ENCODE measurements at regions not wholly inside any gene's neighbourhood (a gene's known extent, or its start where the extent isn't known, plus 50 kb on each side); places are given as distances from the start of the nearest gene placed in this dataset.
"Not testable (repeated sequence)": the region's sequence is repeated elsewhere in the genome, so short reads cannot be mapped to it uniquely, and the experiment has no call there.

- no peak for DNase-seq (ENCODE audit: low read depth in 2 of 2, low spot score in 1 of 2)
Observed at GRCh38 chr6:119442776-119443184, 93.2 kb upstream of the MAN1A1 start.

- DNase-seq (ENCODE audit: low read depth in 2 of 2, low spot score in 1 of 2) = no peak
Observed at GRCh38 chr6:119440953-119441352, 91.4 kb upstream of the MAN1A1 start.

- DNase-seq (ENCODE audit: low read depth in 2 of 2, low spot score in 1 of 2) = no peak
Observed at GRCh38 chr6:119436583-119436982, 87.0 kb upstream of the MAN1A1 start.

GRCh38 chr6:119431799-119432198 is 82.2 kb upstream of the MAN1A1 start:
- DNase-seq (ENCODE audit: low read depth in 2 of 2, low spot score in 1 of 2) = no peak

GRCh38 chr6:119430805-119431204 is 81.2 kb upstream of the MAN1A1 start:
- no peak for DNase-seq (ENCODE audit: low read depth in 2 of 2, low spot score in 1 of 2)

DNA sequence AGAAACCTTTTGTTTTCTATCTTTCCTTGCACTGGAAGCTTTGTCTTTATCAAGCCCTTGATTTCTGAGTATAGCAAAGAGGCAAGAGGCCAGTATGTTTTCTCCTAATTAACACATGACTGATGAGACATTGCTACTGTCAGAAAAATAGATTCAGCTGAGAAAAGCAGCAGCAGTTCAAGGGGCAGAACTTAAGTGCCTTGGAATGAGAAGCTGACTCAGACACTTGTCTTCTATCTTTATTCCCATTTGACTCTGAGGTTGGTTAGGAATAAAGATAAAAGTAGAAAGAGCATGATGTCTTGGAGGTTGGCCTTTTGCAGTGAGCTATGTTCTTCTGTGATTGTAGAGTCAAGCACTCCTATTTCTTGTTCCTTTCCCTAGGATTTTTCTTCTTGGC is 79.1 kb upstream of the MAN1A1 start:
- no peak for DNase-seq (ENCODE audit: low read depth in 2 of 2, low spot score in 1 of 2)

DNA sequence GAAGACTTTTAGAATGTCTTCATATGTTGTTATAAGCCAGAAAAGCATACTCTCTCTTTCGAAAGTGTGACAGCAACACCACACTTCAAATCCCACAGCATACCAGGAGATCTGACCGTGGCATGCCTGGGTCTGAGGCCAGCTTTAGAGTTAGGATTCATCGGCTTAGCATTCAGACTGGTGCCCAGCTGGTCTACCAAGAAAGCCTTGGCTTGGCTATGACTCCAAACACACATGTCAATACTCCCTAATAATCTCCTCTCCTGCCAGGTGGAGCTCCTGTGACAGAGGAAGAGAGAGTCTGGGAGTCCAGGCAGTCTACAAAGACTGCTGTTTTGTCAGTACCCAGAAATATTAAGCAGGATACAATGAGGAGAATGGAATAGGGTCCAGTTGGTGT is 77.1 kb upstream of the MAN1A1 start:
- DNase-seq (ENCODE audit: low read depth in 2 of 2, low spot score in 1 of 2) = no peak

DNA sequence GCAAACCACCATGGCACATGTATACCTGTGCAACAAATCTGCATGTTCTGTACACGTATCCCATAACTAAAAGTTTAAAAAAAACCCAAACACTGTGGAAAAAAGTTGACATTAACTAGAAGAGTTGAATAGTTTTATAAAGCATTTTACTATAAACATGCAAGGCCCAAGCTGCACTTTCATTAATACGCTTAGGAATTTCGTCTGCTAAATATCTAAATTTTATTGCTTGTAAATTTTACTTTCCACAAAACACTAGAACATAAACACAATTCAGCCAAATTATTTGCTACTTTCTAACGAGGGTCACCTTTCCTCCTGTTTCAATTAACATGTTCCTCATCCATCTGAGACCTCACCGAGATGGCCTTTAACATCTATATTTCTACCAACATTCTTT is 74.4 kb upstream of the MAN1A1 start:
- DNase-seq (ENCODE audit: low read depth in 2 of 2, low spot score in 1 of 2) = no peak

- not testable (repeated sequence) for DNase-seq (ENCODE audit: low read depth in 2 of 2, low spot score in 1 of 2)
Observed at GRCh38 chr6:119418084-119418483, 68.5 kb upstream of the MAN1A1 start.

DNA sequence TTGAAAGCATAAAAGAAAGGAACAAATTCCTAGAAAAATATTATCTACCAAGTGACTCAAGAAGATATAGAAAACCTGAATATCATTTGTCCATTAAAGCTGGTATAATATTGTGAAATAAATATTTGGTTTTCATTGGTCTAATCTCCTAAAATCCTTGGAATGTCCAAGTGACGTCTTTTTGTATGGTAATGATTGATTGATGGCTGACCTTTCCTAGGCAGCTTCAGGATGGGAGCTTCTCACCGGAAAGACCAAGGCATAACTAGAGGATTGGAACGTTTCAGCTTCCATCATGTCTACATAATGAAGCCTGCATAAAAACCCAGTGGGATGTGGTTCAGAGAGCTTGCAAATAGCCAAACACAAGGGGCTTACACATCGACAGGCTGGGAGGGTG is 57.6 kb upstream of the MAN1A1 start:
- no peak for DNase-seq (ENCODE audit: low read depth in 2 of 2, low spot score in 1 of 2)

- not testable (repeated sequence) for DNase-seq (ENCODE audit: low read depth in 2 of 2, low spot score in 1 of 2)
Observed at GRCh38 chr6:119405114-119405513, 55.6 kb upstream of the MAN1A1 start.

All from stimulated activated CD8-positive, alpha-beta memory T cell treated with anti-CD3 and anti-CD28 coated beads, Interleukin-4, amount 100 ng/mL, for 1 hour (primary cell).